ENCODE measurements at regions not wholly inside any gene's neighbourhood (a gene's known extent, or its start where the extent isn't known, plus 50 kb on each side); places are given as distances from the start of the nearest gene placed in this dataset.

DNA sequence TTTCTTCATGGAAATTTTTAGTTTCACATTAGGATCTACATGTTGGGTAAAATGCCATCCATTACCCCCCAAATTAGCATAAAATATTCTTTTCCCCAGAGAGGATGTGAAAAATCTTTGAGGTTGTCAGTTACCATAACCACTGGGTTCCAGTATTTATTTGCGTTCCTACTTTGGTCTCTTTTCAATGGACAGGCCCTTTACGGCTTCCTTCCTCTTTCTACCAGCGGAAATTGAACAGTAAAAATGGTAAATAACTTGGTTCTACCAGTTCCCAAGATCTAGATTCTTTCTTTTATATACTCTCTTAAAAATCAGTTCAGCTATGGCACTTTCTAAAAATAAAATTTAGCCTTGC is 169.2 kb upstream of the APCDD1 start:
- Histone ChIP-seq H3K18ac (ENCODE audit: low read depth, low read length) (no peak overlapping the region), H3K4me1 (ENCODE audit: control insufficient read depth, insufficient read depth, low read length) (no peaks in the 10 kb centered on the region; the same call in 1 of the 2 replicates), H3K36me3 (ENCODE audit: control insufficient read depth, insufficient read depth, low read length) (no peaks in the 10 kb centered on the region), H2BK20ac (ENCODE audit: low read depth, low read length) (no peak overlapping the region), H3K9ac (ENCODE audit: low read depth, low read length) (no peak overlapping the region), H4K91ac (ENCODE audit: insufficient read depth, low read depth, low read length) (no peak overlapping the region), H3K9me1 (ENCODE audit: insufficient read depth, low read length) (no peaks in the 10 kb centered on the region), H3K56ac (ENCODE audit: extremely low read depth, insufficient read depth, low read length) (no peak overlapping the region), H2AK5ac (ENCODE audit: low read depth, low read length) (no peak overlapping the region), H3K14ac (replicated peaks; ENCODE audit: low read depth, low read length) (no peak overlapping the region), H3K9me3 (ENCODE audit: control insufficient read depth, insufficient read depth, low read length) (peaks cover 7% of the 10 kb centered on the region), H3K27me3 (ENCODE audit: control insufficient read depth, insufficient read depth, low read length) (peaks cover 9% of the 10 kb centered on the region), H3K4me3 (ENCODE audit: insufficient read depth, low read depth, low read length) (no peak overlapping the region), H2BK120ac (ENCODE audit: low read depth, low read length) (no peak overlapping the region), H3K23ac (ENCODE audit: low read depth, low read length) (no peak overlapping the region), H2BK5ac (ENCODE audit: low read depth, low read length, poor library complexity, severe bottlenecking) (no peak overlapping the region), H2BK15ac (ENCODE audit: low read depth, low read length) (no peak overlapping the region), H3K79me1 (ENCODE audit: low read depth in 1 of 2, low read length in 2 of 2) (no peaks in the 10 kb centered on the region), H3K4me2 (ENCODE audit: low read depth, low read length) (no peak overlapping the region), H4K8ac (ENCODE audit: low read depth in 2 of 2, low read length in 2 of 2) (no peak overlapping the region), H3K4ac (ENCODE audit: low read depth, low read length) (no peak overlapping the region), H2AFZ (replicated peaks; ENCODE audit: low read length, poor library complexity) (no peak overlapping the region), H2AK9ac (replicated peaks; ENCODE audit: low read depth, low read length, poor library complexity) (no peak overlapping the region), H3K27ac (ENCODE audit: insufficient read depth, low read length) (no peak overlapping the region), H4K5ac (ENCODE audit: low read depth, low read length) (no peak overlapping the region), H4K20me1 (ENCODE audit: insufficient read depth, low read length) (no peaks in the 10 kb centered on the region)
- BruUV-seq (replicated peaks) = no TSS peak
- no CpG with 5 or more reads among the region's 3 CpGs for WGBS, 2 experiments (ENCODE audit: extremely low coverage in 2 of 2, insufficient read length in 1 of 2)
- ChIA-PET POLR2A (ENCODE audit: unreplicated experiment) (no interaction called here), CTCF (no interaction called here)
- ATAC-seq (ENCODE audit: low read depth) (no peak), DNase-seq (no peak)
- dilution Hi-C loops (cut with HindIII; ENCODE audit: low sequenced_read_pairs, unreplicated experiment) = no loop called here
- intact Hi-C loops (cut with micrococcal nuclease) = no loop called here
- in situ Hi-C loops (cut with MboI; ENCODE audit: low sequenced_read_pairs) = no loop called here
- TF ChIP-seq RFX5 (IDR thresholded peaks at IDR 0.05; ENCODE audit: low read depth, low read length) (no peak), BHLHE40 (IDR thresholded peaks at IDR 0.05; ENCODE audit: low read depth, low read length) (no peak), MAZ (IDR thresholded peaks at IDR 0.05; ENCODE audit: borderline replicate concordance, low read depth, low read length) (no peak), MXI1 (IDR thresholded peaks at IDR 0.05; ENCODE audit: borderline replicate concordance, low read depth, low read length) (no peak), MAFK (IDR thresholded peaks at IDR 0.05; ENCODE audit: low read depth, low read length) (no peak)

Data from IMR-90 (cell line).